ENCODE measurements at regions not wholly inside any gene's neighbourhood (a gene's known extent, or its start where the extent isn't known, plus 50 kb on each side); places are given as distances from the start of the nearest gene placed in this dataset.

DNA sequence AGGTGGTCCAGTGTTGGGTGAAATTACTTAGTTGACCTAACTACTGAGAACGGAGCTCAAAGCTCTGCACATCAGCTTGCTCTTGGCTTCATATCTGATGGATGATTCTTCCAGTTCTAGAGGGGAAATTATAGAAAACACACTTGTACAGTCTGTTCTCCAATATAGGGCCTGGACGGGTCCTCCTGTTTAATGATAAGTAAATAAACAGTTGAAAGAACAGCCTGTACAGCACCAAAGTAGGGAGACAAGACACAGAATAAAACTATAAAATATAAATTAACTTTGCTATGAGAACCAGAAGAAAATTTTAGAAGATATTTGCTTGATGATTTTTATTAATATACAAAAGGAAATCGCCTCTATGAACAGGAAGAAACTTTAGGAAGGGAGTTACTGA, 271.7 kb downstream of the STK31 start:
- DNase-seq, result no peak

DNA sequence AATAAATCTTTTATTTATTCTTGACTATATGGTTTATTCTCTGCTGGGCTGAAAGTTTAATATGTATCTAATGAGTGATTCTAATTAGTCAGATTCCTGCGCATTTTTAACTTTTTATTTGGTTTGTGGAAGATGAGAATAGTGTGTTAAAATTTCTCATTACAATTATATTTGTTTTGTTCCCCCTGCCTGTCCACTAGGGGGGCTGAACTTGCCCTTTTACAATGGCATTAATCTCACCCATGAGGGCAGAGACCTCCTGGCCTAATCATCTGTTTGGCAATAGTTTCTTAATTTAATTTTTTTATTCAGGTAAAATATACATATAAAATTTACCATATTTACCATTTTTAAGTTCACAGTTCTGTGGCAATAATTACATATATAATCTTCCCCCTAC, 278.5 kb upstream of the NPY start:
- DNase-seq, result no peak

DNA sequence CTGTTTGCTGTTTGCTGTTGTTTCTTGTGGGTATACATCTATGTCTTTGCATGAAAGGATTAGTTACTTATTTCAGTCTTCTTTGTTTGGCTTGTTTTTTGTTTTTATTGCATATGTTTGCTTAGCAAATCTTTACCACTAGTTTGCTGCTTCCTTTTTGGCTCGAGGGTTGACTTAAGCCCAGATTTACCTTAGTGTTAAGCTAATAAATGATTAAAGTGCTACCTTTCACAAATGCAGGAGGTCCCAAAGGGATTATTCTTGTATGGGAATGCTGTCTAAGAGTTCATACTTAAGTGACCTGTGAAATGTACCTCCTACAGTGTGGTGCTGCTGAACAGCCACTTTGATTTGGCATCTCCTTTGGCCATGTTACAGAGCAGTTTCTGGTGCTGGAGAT, 273.5 kb upstream of the NPY start:
- DNase-seq, result no peak

DNA sequence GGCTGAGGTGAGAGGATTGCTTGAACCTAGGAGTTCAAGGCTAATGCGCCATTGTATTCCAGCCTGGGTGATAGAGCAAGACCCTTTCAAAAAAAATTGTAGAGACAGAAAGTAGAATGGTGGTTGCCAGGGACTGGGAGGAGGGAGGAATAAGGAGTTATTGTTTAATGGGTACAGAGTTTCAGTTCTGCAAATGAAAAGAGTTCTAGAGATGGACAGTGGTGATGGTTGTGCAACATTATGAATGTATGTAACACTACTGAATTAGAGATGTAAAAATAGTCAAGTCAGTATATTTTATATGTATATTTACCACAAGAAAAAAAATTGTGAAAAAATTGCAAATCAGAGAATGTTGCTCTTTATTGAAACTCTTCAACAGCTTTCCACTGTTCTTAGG, 266.5 kb upstream of the NPY start:
- no peak for DNase-seq

DNA sequence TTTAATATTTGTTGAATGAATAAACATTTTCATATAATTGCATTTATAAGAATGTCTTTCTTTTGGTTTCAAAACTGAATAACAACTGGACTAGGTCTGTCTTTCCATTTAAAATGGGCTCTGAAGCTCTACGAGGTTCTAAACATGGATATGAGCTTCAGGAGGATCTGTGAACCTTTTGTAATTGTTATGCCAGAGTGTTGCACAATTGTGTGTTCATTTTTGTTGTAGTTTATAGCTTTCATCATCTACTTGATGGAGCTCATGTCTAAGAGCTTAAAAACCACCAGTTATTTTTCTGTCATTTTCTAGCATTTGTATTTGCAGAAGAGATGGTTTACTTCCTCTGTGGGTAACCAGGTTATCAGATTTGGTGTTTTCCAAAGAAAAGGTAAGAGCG, 265.7 kb upstream of the NPY start:
- DNase-seq, result no peak

DNA sequence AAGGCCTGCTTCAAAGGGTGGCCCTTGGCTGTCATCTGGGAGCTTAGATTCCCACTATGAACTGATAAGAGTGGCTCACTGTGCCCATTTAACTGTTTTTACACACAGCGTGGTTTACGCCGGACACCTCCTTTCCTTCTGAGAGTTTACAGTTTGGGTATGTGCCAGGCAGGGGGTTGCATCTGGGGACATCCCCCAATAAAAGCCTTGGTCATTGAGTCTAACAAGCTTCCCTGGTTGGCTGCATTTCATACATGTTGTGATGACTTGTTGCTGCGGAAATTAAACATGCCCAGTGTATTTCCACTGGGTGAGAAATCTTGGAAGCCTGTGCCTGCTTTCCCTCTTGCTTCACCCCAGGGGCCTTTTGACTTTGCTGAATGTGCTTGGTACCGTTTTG, 264.1 kb upstream of the NPY start:
- DNase-seq, result no peak

DNA sequence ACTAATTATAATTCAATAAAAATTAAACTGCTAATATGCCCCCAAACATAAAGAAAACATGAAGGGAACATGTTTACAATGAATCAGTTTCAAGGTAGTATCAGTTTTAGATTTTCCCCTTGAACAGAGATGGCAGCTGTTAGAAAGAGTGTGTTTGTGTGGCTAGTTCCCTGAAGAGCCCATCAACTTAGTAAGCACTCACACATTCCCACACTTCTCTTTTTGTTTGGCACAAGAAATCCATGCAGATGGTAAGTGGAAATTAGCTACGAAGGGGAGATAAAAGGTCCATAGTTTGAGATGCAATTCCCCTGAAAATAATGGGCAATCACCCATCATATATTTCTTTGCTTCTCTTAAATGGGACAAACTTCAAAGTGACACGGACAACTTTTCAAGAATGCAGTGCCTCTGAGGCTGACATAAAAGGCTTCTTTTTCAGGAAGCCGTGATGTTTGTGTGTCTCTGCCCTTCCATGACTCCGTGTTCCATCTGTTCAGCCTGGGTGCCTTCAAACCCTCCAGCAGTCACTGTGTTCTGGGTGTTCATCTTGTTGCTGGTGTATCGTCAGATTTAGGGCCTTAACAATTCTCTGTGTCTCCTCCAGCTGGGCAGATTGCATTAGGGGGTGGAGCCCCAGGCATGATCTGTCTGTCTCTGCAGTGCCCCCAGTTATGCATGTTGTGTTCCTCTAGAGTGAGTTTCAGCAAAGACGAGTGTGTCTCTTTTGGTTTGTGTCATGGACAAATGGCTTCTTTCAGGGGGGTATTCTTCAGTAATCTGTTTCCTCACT, 259.5 kb upstream of the NPY start:
- DNase-seq, result no peak

DNA sequence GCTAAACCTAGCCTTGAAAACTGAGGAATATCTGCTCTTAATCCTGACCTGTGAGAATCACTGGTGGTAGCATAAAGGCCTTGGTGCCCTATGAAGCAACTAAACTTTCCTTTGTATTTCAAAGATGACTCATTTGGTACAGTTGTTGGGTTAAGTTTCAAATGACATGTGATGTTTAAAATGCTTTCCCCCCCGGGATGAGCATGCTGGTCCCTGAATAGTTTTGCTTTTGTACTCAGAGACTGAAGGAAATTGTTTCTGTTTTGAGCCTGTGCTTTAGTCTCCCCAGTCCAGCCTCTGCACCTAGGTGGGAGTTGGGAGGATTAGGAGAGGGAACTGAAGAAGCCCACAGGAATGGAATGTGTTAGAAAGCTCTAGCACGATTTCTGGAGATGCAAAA, 258.9 kb upstream of the NPY start:
- no peak for DNase-seq

DNA sequence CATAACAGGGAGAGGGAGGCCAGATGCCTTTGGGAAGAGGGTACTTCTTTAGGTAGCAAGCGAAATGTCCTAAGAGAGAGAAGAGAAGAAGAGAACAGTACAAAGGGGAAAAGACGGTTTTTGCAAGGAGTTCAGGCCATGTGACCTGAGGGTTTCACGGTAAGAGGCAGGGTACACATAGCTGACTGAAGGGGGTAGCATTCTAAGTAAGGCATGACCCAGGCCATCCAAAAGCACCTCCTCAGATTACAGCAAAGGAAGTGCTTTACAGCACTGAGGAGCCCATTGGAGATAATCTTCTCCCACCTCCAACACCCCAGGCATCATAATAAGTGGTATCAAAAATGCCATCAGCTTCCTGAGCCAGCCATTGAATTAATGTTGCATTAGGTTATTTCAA, 258.2 kb upstream of the NPY start:
- no peak for DNase-seq

DNA sequence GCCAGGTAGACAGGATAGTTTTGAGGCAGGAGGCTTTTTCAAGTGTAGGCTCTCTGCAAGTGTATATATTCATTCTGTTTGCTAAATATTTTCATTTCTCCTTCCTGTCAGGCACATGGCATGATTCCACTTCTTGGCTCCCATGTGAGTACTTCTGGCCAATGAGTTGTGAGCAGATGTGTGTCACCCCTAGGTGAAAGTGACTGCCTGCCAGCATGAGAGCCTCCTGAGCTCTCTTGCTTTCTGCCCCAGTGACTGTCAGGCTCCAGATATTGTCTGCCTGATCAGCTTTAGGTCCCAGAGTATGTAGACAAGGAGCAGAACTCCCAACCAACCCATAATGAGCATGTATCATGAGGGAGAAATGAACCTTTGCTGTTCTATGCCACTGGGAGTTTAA, 257.6 kb upstream of the NPY start:
- no peak for DNase-seq

DNA sequence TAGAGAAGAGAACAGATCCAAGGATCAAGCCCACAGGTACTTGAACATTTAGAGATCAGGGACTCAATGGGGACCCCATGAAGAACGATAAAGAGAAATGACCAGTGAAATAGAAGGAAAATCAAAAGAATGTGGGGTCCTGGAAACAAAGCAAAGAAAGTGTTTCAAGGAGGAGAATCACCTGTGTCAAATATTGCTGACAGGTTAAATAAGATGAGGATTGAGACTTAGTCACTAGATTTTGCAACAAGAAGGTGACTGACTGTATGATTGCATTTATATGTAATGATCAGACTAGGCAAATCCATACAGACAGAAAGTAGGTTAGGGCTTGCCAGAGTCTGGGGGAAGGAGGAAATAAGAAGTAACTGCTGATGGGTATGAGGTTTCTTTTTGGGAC, 254.9 kb upstream of the NPY start:
- DNase-seq, result no peak

DNA sequence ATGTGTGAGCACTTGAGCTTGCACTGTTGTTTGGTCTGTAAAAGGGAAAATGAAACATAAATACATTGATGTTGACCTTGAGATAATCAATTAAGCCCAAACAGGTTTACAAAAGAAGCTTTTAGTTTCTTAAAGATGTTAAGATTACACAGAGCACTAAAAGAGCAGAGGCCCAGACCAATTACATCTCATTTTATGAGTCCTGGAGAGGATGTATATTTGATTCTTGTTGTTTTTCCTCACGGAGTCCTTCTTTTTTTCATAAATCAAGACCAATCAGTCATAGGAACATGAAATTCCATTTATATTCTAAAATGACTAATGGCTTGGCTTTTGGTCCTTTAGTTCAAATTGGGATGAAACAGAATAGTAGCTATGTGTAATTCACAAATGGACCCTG, 249.7 kb upstream of the NPY start:
- DNase-seq, result no peak

DNA sequence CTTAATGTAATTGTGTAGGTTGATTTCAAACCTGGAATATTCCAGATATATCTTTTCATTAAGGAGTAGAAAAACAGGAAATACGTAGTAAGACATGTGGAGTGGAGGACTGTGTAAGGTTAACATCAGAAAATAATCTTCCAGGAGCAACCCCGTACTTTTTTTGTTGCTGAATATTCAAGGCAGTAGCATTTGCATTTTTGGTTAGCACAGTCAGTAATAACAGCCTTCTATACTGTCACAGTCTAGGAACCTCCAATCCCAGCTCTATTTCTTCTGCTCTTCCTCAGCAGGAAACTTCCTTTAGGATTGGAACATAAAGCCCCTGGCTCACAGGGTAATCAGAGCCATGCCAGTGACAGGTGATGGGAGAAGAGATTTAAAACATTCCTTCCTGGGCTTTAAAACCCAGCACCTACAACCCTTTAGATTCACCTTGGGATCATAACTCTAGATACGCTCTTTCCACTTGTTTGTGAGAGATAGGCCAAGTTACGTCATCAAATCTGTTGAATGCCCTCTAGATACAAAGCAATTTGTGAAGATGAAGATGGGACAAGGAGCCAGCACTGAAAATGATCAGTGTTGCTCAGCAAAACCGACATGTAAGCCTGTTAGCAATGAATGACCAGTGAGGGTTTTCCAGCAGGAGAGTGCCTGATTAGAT, 248.5 kb upstream of the NPY start:
- DNase-seq, result no peak

DNA sequence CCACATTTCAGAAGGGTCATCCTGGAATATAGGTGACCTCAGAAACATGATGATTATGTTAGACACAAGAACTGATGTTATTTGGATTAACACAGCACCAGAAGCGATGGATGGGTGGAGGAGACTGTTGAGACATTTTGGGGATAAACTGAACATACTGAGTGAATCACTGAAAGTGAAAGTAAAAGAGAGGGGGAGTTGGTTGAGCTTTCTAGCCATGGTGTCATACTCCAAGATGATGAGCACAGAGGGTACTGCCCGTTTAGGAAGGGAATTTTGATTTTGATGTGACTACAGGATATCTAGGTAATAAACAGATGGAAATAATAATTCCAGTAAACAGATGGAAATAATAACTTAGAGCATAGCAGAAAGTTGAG, 248.0 kb upstream of the NPY start:
- no peak for DNase-seq

DNA sequence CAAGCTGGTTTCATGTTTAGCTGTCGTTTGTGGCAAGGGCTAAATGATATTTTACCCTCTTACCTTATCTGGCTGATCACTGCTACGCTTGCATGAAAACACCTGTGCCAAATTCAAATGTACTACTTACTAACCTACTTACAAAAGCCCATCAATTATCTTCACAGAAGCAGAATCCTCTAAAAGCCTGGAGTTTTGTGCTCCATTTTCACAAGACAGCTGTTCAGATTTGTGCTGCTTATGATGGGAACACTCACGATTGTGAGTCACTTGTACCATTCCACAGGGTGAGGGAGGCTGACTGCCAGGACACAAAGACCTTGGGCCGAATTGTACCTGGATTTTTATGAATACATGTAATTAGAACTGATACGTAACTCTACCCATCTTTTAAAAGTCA, 245.0 kb upstream of the NPY start:
- peak; percentile 49 to 75 for DNase-seq

DNA sequence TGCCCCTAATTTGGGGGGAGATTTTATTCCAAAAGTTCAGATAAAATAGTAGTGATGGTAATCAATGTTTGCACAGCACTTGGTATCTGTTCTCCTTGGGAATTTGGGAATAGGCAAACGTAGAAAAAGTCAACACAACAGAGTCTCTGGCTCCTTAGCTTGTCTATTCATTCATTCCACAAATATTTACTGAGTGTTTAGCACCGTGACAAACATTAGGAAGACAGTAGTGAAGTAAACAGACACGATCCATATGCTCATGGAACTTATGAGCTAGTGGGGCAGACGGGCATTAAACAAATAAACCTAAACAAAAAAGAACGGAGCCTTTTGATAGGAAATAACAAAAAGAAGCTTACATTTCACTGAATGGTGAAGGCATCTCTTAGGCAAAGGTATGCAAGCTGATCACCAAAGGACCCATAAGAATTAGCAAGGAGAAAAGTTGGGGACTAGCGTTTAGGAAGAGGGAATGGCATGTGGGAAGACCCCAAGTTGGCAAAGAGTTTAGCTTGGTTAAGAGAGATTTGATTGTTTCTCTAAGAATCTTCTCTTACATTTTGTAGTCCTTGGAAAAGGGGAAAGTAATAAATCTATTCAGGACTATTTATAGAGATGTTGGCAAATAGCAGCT, 243.9 kb upstream of the NPY start:
- DNase-seq, result no peak

DNA sequence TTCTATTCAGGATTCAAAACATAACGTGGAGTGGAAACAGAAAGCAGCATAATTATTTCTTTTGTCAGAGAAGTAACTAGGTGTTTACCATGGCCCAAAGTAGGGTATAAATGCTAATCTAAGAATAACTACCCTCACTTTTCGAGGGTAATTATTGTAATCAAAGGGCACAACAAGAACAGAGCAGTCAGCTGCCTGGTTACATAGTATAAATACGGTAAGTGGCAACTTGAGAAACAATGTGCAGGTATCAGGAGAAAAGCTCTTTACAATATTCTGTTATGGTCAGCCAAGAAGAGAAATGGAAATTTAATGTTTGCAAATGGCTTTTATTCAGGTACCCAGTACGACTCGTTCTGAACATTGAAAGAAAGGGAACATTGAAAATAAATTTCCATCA, 242.0 kb upstream of the NPY start:
- no peak for DNase-seq

DNA sequence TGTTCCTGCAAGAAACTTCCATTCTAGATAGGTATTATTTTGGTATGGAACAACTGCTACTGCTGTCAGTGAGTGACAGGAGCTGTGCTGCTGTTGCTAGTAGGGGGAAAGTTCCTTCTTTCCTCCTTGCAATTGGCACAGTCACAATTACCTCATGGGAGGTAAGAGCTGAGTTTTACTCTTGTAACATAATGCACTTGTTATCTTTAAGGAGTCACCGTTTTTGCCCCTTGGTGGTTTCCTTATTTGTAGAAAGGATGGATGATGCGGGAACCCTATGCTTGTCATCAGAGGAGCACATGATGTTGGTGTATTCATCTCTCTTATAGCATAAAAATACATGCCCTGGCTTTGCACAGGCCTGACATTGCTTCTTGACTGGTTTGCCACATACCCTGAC, 234.7 kb upstream of the NPY start:
- DNase-seq, result no peak

DNA sequence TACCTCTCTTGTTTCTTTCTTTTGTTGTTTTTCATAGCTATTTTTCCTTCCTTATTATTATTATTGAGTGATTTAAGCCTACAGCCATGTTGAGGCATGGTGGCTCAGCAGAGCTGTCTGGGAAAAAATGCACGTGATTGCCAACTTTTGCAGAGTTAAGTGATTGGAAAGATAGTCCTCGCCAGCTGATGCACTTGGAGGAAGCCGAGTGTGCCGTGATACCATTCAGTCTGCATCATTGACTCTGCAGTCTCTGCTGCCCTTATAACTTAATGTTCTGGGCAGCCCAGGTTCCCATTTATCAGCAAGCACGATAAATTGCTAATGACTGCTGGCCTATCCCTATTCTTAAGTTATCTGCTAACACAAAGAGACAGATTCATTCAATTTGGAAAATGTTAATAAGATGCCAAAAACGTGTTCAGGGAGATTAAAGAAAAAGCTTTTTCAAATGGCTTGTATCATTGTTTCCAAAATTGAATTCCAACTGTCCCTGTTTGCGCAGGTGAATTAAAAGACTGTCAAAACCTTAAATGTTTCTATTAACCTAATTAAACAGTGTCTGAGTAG, 232.9 kb upstream of the NPY start:
- no peak for DNase-seq

DNA sequence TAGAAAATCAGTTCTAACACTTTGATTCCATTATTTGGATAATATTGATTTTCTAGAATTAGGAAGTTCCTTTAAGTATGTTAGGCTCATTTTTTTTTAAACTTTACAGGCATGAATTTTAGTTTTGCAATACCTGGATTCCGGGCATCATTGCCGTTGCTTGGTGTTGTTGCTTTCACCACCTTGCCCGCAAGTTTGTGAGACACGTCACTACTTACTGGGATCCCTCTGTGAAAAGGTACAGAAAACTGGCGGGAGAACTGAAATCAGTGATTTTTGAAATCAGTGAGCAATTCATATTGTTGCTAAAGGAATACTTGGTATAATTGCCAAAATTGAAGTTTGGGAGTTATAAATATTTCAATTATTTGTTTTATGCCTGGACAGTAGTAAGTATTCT, 232.3 kb upstream of the NPY start:
- no peak for DNase-seq

DNA sequence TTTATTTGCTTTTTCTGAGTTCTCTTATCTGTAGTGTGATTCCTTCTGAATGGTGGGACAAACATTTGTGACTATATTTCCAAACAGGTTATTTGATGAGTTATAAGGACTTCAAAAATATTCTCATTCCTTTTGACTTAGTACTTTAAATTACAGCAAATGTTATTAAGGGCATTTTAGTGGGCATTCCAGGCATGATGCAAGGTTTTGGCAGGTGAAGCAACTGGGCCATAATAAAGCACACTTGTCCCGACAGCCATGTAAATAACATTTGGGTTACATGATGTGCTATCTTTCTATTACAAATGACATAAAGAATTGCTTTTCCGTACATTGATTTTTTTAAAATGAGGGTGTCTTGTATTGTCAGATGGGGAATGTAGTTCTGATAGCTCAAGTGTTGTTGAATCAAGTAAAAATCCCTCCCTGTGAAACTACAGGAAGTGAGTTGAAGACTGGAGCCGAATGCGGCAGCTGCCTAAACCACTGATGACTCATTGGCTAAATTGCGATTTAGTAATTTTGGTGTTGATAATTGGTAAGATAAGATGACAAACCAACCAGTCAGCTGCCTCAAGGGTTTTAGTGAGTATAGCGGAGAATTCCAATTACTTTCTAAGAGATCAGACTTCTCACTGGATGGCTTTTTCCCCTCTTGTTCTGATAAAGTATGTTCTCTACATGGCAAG, 231.3 kb upstream of the NPY start:
- no peak for DNase-seq

DNA sequence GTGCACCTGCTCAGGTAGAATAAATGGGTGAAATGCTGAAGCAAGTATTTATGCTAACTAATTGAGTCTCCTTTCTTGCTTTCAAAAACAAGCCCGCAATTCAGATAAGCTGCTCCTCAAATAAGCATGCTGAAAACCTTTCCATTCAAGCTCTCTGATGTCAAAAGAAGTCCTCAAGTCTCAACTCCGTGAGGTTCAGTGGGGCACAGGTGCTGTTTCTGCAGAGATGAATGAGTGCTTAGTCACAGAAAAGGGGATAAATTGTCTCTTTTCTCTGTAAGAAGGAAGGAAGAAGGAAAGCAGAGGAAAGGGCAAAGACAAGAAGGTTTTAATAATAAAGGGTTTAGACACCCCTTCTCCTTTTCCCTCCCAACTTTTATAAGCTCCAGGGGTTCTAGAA, 229.8 kb upstream of the NPY start:
- no peak for DNase-seq

DNA sequence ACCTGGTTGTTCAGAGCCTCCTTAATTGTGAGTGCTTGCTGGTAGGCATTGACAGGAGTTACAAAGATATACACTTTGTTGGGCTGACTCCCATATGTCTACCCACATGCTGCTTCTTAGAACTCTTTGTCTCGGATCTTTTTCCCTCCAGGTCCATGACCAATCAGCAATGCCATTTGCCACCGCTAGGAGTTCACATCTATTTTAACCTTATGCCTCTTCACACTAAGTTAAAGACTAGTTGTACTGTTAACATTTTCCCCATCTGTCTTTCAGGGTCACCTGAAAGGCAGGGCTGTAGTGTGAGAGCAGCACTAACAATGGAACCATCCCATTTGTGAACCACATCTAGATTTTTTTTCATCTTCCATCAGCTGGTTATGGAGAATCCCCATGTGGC, 226.7 kb upstream of the NPY start:
- DNase-seq, result no peak

DNA sequence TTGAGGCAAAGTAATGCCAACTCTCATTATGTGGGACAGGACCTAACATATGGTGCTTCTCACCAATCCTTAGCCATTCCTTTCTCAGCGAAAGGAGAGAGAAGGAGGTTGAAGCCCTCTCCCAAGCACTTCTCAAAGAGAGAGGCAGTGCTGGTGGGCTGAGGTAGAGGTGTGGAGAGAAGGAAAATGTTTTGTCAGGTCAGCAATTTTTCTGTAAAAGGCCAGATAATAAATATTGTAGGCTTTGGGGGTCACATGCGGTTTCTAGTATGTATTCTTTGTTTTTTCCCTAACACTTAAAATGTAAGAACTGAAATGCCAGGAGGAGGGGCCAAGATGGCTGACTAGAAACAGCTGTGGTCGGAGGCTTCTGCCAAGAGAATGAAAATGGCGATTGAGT, 225.0 kb upstream of the NPY start:
- no peak for DNase-seq
